Activated effector memory CD4-positive, alpha-beta T cell treated with Interleukin-2 at 50 U/mL for 16 hours (primary cell): ENCODE measurements at regions not wholly inside any gene's neighbourhood (a gene's known extent, or its start where the extent isn't known, plus 50 kb on each side); places are given as distances from the start of the nearest gene placed in this dataset.
A peak's percentile ranks its signal among the peaks of the same experiment; 100 is the strongest.
"Not testable (repeated sequence)": the region's sequence is repeated elsewhere in the genome, so short reads cannot be mapped to it uniquely, and the experiment has no call there.

Experiments used
- DNase-seq: peaks from one replicate; pipeline ENCODE4 v3.0.0-alpha.2; 2020

GRCh38 chr6:28659250-28659566 is 133.5 kb downstream of the GPX5 start:
- no peak for DNase-seq

- no peak for DNase-seq
Measured at GRCh38 chr6:28661097-28661713, 135.5 kb downstream of the GPX5 start.

GRCh38 chr6:28664870-28665396 is 139.3 kb downstream of the GPX5 start:
- DNase-seq: no peak

GRCh38 chr6:28673417-28673786 is 147.7 kb downstream of the GPX5 start:
- DNase-seq: no peak

- DNase-seq: no peak
Measured at GRCh38 chr6:28673787-28674671, 148.3 kb downstream of the GPX5 start.

- DNase-seq: no peak
Measured at GRCh38 chr6:28675600-28675999, 149.9 kb downstream of the GPX5 start.

GRCh38 chr6:28682542-28682941 is 156.9 kb downstream of the GPX5 start:
- no peak for DNase-seq

- not testable (repeated sequence) for DNase-seq
Measured at GRCh38 chr6:28682956-28683685, 157.4 kb downstream of the GPX5 start.

GRCh38 chr6:28683945-28684538 is 158.4 kb downstream of the GPX5 start:
- no peak for DNase-seq

- DNase-seq: not testable (repeated sequence)
Measured at GRCh38 chr6:28685960-28686359, 160.3 kb downstream of the GPX5 start.

GRCh38 chr6:28686446-28687027 is 160.9 kb downstream of the GPX5 start:
- DNase-seq: peak; percentile 7

- not testable (repeated sequence) for DNase-seq
Measured at GRCh38 chr6:28687309-28687981, 161.8 kb downstream of the GPX5 start.

- not testable (repeated sequence) for DNase-seq
Measured at GRCh38 chr6:28691991-28692390, 166.3 kb downstream of the GPX5 start.

GRCh38 chr6:28693033-28693750 is 167.5 kb downstream of the GPX5 start:
- DNase-seq: no peak

GRCh38 chr6:28693751-28694443 is 168.2 kb downstream of the GPX5 start:
- DNase-seq: no peak

- DNase-seq: no peak
Measured at GRCh38 chr6:28695715-28696114, 170.0 kb downstream of the GPX5 start.

GRCh38 chr6:28696167-28696566 is 170.5 kb downstream of the GPX5 start:
- no peak for DNase-seq

GRCh38 chr6:28696682-28697081 is 171.0 kb downstream of the GPX5 start:
- DNase-seq: no peak

- no peak for DNase-seq
Measured at GRCh38 chr6:28707387-28708282, 182.0 kb downstream of the GPX5 start.
